Natural killer cell (primary cell): ENCODE measurements at regions not wholly inside any gene's neighbourhood (a gene's known extent, or its start where the extent isn't known, plus 50 kb on each side); places are given as distances from the start of the nearest gene placed in this dataset.

Experiments
- ATAC-seq, 3 donors: fragments of 150-1000 bp in 2 of 3; fragments of 200-7000 bp in 1 of 3; cut with Tn5 transposase; 1 replicate in 1 of 3; 2 replicates in 2 of 3; pipeline ENCODE4 v1.10.0; 2021; ENCODE audit warnings: mild to moderate bottlenecking in 2 of 3, moderate library complexity in 2 of 3
- DNase-seq, 2 donors: peaks; one replicate each; pipeline versions ENCODE4 v3.0.0 to v3.0.0-alpha.2; 2013 to 2021; ENCODE audit warnings: mixed read lengths in 1 of 2
- H3K27ac ChIP-seq: one replicate; pipeline ENCODE4 v1.5.1; 2013; ENCODE audit warnings: mild to moderate bottlenecking, low read length
- H3K27me3 ChIP-seq: one replicate; pipeline ENCODE4 v1.6.1; 2013; ENCODE audit warnings: low read length; ENCODE audit not compliant: control insufficient read depth, insufficient read depth
- H3K36me3 ChIP-seq: one replicate; pipeline ENCODE4 v1.6.1; 2013; ENCODE audit warnings: low read length; ENCODE audit not compliant: control insufficient read depth, insufficient read depth
- H3K4me1 ChIP-seq: one replicate; pipeline ENCODE4 v1.6.1; 2013; ENCODE audit warnings: low read length; ENCODE audit not compliant: control insufficient read depth, insufficient read depth
- H3K4me3 ChIP-seq: one replicate; pipeline ENCODE4 v1.5.1; 2013; ENCODE audit warnings: low read length
- H3K9me3 ChIP-seq: one replicate; pipeline ENCODE4 v1.6.1; 2013; ENCODE audit warnings: low read length; ENCODE audit not compliant: control insufficient read depth, insufficient read depth
- H3K27ac Mint-ChIP-seq, 2 donors: one replicate each; pipeline ENCODE4 v1.8.0; 2022; ENCODE audit warnings: mild to moderate bottlenecking in 2 of 2, mixed read lengths in 2 of 2, moderate library complexity in 1 of 2
- H3K27me3 Mint-ChIP-seq, 2 donors: one replicate each; pipeline ENCODE4 v1.8.0; 2022; ENCODE audit warnings: low read depth in 2 of 2, mixed read lengths in 2 of 2
- H3K36me3 Mint-ChIP-seq: one replicate; pipeline ENCODE4 v1.8.0; 2022; ENCODE audit warnings: mixed read lengths
- H3K4me1 Mint-ChIP-seq, 2 donors: one replicate each; pipeline ENCODE4 v1.8.0; 2022; ENCODE audit warnings: mixed read lengths in 2 of 2
- H3K4me3 Mint-ChIP-seq: one replicate; pipeline ENCODE4 v1.8.0; 2022; ENCODE audit warnings: mild to moderate bottlenecking, moderate library complexity, mixed read lengths
- H3K9me3 Mint-ChIP-seq, 2 donors: one replicate each; pipeline ENCODE4 v1.8.0; 2022; ENCODE audit warnings: mixed read lengths in 2 of 2
- WGBS: methylation state at CpG from one replicate; pipeline ENCODE4 v1.1.7; 2013; ENCODE audit warnings: missing lambda C conversion rate; ENCODE audit not compliant: insufficient coverage; 5-methylcytosine and 5-hydroxymethylcytosine counted together
- intact Hi-C: fragments of 100-400 bp; cut with micrococcal nuclease; formaldehyde crosslinking; loops from one replicate; pipeline ENCODE4 v1.14.2; 2022
- TF ChIP-seq, protein P1 (sequence below): fragments of 200-600 bp; IDR thresholded peaks from one replicate; pipeline ENCODE4 v1.8.0; 2022; ENCODE audit warnings: antibody characterized with exemption

DNA sequence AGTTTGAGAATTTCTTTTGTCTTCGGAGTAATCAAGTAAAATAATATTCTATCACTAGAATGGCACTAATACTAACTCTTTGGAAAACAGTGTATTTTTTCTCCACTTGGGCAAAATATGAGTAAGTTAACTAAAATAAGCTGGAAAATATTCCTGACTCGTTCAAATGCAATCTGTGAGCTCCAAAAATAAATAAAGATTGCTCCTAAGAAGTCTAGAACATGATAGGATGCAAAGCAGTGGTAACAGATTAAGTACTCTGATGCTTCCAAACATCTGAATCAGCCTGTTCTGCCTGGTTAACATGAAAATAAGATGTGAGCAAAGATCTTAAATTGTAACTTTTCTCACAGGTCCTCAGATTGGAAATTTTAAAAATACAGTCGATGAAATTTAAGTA is 285.1 kb upstream of the ID4 start:
- no peak for ATAC-seq
- H3K9me3 ChIP-seq: no peaks in the 10 kb centered on the region
- Mint-ChIP-seq H3K27ac (no peak overlapping the region), H3K4me3 (no peak overlapping the region), H3K27me3 (no peaks in the 10 kb centered on the region), H3K4me1 (no peaks in the 10 kb centered on the region), H3K9me3 (peaks cover 2 to 3% of the 10 kb centered on the region in 2 donors), H3K36me3 (no peaks in the 10 kb centered on the region)
- H3K27me3 ChIP-seq: no peaks in the 10 kb centered on the region
- no peak for DNase-seq
- TF ChIP-seq, protein P1, sequence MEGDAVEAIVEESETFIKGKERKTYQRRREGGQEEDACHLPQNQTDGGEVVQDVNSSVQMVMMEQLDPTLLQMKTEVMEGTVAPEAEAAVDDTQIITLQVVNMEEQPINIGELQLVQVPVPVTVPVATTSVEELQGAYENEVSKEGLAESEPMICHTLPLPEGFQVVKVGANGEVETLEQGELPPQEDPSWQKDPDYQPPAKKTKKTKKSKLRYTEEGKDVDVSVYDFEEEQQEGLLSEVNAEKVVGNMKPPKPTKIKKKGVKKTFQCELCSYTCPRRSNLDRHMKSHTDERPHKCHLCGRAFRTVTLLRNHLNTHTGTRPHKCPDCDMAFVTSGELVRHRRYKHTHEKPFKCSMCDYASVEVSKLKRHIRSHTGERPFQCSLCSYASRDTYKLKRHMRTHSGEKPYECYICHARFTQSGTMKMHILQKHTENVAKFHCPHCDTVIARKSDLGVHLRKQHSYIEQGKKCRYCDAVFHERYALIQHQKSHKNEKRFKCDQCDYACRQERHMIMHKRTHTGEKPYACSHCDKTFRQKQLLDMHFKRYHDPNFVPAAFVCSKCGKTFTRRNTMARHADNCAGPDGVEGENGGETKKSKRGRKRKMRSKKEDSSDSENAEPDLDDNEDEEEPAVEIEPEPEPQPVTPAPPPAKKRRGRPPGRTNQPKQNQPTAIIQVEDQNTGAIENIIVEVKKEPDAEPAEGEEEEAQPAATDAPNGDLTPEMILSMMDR: no peak
- H3K27ac ChIP-seq: no peak overlapping the region
- intact Hi-C loops: no loop called here
- no peaks in the 10 kb centered on the region for H3K36me3 ChIP-seq
- no peak overlapping the region for H3K4me3 ChIP-seq
- WGBS: 82% methylated on average over 1 of the region's 3 CpGs
- H3K4me1 ChIP-seq: no peaks in the 10 kb centered on the region

DNA sequence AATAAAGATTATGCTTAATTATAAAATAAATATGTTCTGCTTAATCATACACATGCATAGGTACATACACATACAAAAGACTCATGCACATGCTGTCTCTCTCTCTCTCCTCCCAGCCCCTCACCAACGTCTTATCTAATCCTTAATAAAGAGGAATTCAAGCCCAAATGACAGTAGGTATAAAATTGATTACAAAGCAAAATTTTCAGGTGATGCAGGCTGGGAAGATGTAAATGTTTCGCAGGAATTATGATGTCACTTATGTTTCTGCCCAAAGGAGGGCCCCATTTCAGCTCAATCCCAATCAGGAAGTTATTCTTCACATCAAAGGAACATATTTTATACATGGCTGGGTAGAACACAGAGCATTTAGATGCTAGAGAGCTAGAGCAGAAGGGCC is 284.6 kb upstream of the ID4 start:
- WGBS: 100% methylated on average over 1 of the region's 2 CpGs
- ATAC-seq (no peak), DNase-seq (no peak)
- Mint-ChIP-seq H3K36me3 (no peaks in the 10 kb centered on the region), H3K9me3 (peaks cover 2 to 3% of the 10 kb centered on the region in 2 donors), H3K27ac (no peak overlapping the region), H3K27me3 (no peaks in the 10 kb centered on the region), H3K4me1 (no peaks in the 10 kb centered on the region), H3K4me3 (no peak overlapping the region)
- H3K36me3 ChIP-seq: no peaks in the 10 kb centered on the region
- H3K9me3 ChIP-seq: no peaks in the 10 kb centered on the region
- H3K27me3 ChIP-seq: no peaks in the 10 kb centered on the region
- no peaks in the 10 kb centered on the region for H3K4me1 ChIP-seq
- TF ChIP-seq, protein P1: no peak
- no peak overlapping the region for H3K4me3 ChIP-seq
- H3K27ac ChIP-seq: no peak overlapping the region
- intact Hi-C loops: no loop called here

DNA sequence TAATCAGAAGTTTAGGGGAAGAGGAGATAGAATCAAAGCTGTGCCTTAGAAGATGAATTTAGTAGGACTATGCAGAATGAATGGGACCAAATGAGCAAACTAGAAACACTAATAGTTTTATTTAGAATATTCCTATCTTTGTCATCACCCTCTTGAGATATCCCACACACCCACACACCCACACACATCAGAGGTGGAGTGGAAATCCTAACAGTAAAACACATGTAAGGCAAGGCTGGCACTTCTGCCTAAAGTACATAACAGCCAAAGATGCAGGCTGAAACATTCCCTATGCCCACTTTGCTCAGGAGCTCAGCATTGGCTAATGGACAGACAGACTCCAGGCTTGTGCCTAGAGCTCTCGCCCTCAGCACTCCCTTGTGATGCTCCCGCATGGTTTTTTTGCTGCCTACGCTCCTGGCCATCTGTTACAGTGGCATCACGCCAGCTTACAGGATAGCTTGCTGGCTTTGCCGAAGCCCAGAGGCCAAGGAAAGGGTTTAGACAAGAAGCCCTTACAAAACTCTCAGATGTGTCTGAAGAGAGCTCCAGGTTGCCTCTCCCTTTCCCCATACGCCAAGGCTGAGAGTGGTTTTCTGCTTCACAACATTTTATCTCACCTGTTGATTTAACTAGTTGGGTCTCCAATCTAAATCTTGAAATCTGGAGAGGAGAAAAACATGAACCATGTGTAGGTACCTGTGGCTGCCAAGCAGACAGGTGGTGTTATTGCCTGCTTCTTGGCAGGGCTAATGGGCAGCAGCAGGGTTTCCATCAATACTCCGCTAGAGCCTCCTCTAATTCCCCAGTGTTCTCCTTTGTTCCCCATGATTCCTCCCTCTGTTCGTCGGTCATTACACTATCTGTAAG is 282.6 kb upstream of the ID4 start:
- Mint-ChIP-seq H3K9me3 (peaks cover 5 to 6% of the 10 kb centered on the region in 2 donors), H3K27me3 (no peaks in the 10 kb centered on the region), H3K4me1 (no peaks in the 10 kb centered on the region), H3K36me3 (no peaks in the 10 kb centered on the region), H3K27ac (no peak overlapping the region), H3K4me3 (no peak overlapping the region)
- intact Hi-C loops: no loop called here
- H3K27ac ChIP-seq: no peak overlapping the region
- H3K4me3 ChIP-seq: no peak overlapping the region
- no peak for ATAC-seq
- TF ChIP-seq, protein P1: no peak
- no peak for DNase-seq
- no peaks in the 10 kb centered on the region for H3K4me1 ChIP-seq
- H3K9me3 ChIP-seq: no peaks in the 10 kb centered on the region
- H3K27me3 ChIP-seq: no peaks in the 10 kb centered on the region
- no peaks in the 10 kb centered on the region for H3K36me3 ChIP-seq
- 93% methylated on average over 8 of the region's 9 CpGs for WGBS

DNA sequence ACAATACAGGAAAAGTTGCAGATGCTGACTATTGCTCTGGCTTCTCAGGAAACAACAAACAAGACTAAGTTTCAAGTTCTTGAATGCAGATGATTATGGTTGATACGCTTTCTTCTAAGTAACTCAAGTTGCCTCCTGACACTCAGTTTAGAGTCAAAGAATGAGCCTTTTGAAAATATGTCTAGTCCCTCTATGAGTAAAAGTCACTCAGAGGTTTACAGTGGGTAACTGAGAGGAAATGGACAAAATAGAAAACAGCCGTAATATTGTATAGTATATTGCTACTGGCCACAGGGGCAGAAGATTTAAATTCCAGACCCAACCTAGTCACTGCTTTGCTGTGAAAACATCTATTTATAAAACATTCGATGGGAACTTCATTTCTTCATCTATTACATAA is 280.0 kb upstream of the ID4 start:
- no peaks in the 10 kb centered on the region for H3K27me3 Mint-ChIP-seq
- H3K27ac Mint-ChIP-seq: no peak overlapping the region
- H3K4me1 ChIP-seq: no peaks in the 10 kb centered on the region
- TF ChIP-seq, protein P1: no peak
- DNase-seq (no peak), ATAC-seq (no peak)
- H3K4me3 ChIP-seq: no peak overlapping the region
- H3K4me1 Mint-ChIP-seq: no peaks in the 10 kb centered on the region
- intact Hi-C loops: no loop called here
- H3K36me3 Mint-ChIP-seq: no peaks in the 10 kb centered on the region
- H3K9me3 Mint-ChIP-seq: peaks cover 3 to 10% of the 10 kb centered on the region in 2 donors
- H3K27ac ChIP-seq: no peak overlapping the region
- H3K9me3 ChIP-seq: no peaks in the 10 kb centered on the region
- no peaks in the 10 kb centered on the region for H3K27me3 ChIP-seq
- WGBS: 95% methylated on average over 3 of the region's 3 CpGs
- no peaks in the 10 kb centered on the region for H3K36me3 ChIP-seq
- H3K4me3 Mint-ChIP-seq: no peak overlapping the region
